CD4-positive, alpha-beta T cell (primary cell): ENCODE measurements at regions not wholly inside any gene's neighbourhood (a gene's known extent, or its start where the extent isn't known, plus 50 kb on each side); places are given as distances from the start of the nearest gene placed in this dataset.
A peak's percentile ranks its signal among the peaks of the same experiment; 100 is the strongest.

ENCODE experiments used
- ATAC-seq: fragments of 200-7000 bp; cut with Tn5 transposase; one replicate; pipeline ENCODE4 v1.10.0; 2022; ENCODE audit warnings: mild to moderate bottlenecking; ENCODE audit not compliant: poor library complexity
- CTCF ChIA-PET: fragments of 350-600 bp; sonication (Branson Sonifier 250); formaldehyde crosslinking; loops from one replicate; lab custom pipeline; 2021; ENCODE audit warnings: antibody characterized with exemption, inconsistent platforms; lab: Charles Lee
- POLR2A ChIA-PET: fragments of 350-600 bp; sonication (Branson Sonifier 250); formaldehyde crosslinking; loops from one replicate; lab custom pipeline; 2021; ENCODE audit warnings: antibody characterized with exemption, inconsistent platforms; lab: Charles Lee
- DNase-seq, 14 experiments: peaks; one replicate each; pipeline ENCODE4 v3.0.0-alpha.2; 2013 to 2020; ENCODE audit warnings: mixed read lengths in 2 of 14
- H3K27ac ChIP-seq, 2 donors: one replicate each; pipeline versions ENCODE4 v1.5.1 to v1.7.0; 2013; ENCODE audit warnings: low read length in 2 of 2, low read depth in 1 of 2, mild to moderate bottlenecking in 1 of 2
- H3K27me3 ChIP-seq, 2 experiments: 1 replicate in 1 of 2; 2 replicates in 1 of 2; pipeline versions ENCODE4 v1.6.1 to v1.7.0; 2013; ENCODE audit warnings: low read length in 2 of 2, control low read depth in 1 of 2, mild to moderate bottlenecking in 1 of 2, moderate library complexity in 1 of 2; ENCODE audit not compliant: insufficient read depth in 2 of 2, control insufficient read depth in 1 of 2
- H3K36me3 ChIP-seq: one replicate; pipeline ENCODE4 v1.6.1; 2013; ENCODE audit warnings: low read length, control low read depth; ENCODE audit not compliant: insufficient read depth
- H3K4me1 ChIP-seq: one replicate; pipeline ENCODE4 v1.6.1; 2013; ENCODE audit warnings: low read length, control low read depth; ENCODE audit not compliant: insufficient read depth
- H3K4me3 ChIP-seq: one replicate; pipeline ENCODE4 v1.5.1; 2013; ENCODE audit warnings: mild to moderate bottlenecking, low read length, moderate library complexity
- H3K9me3 ChIP-seq, 2 experiments: 1 replicate in 1 of 2; 2 replicates in 1 of 2; pipeline versions ENCODE4 v1.6.1 to v1.7.0; 2013; ENCODE audit warnings: low read length in 2 of 2, mild to moderate bottlenecking in 2 of 2, control low read depth in 1 of 2, moderate library complexity in 1 of 2; ENCODE audit not compliant: control insufficient read depth in 1 of 2, insufficient read depth in 1 of 2
- H3K27ac Mint-ChIP-seq: one replicate; pipeline ENCODE4 v1.8.0; 2020; ENCODE audit warnings: mixed read lengths
- H3K27me3 Mint-ChIP-seq: one replicate; pipeline ENCODE4 v1.8.0; 2021; ENCODE audit warnings: mixed read lengths
- H3K36me3 Mint-ChIP-seq: one replicate; pipeline ENCODE4 v1.8.0; 2021; ENCODE audit warnings: low read depth, mixed read lengths
- H3K4me1 Mint-ChIP-seq: one replicate; pipeline ENCODE4 v1.8.0; 2021; ENCODE audit warnings: low read depth, mixed read lengths
- H3K4me3 Mint-ChIP-seq: one replicate; pipeline ENCODE4 v1.8.0; 2020; ENCODE audit warnings: mild to moderate bottlenecking, mixed read lengths
- H3K9me3 Mint-ChIP-seq: one replicate; pipeline ENCODE4 v1.8.0; 2020; ENCODE audit warnings: mixed read lengths
- CTCF ChIP-seq: fragments of 200-600 bp; IDR thresholded peaks from one replicate; pipeline ENCODE4 v1.8.0; 2022; ENCODE audit warnings: antibody characterized with exemption, mild to moderate bottlenecking
- intact Hi-C, 2 experiments: fragments of 100-400 bp; cut with DNase I in 1 of 2; cut with micrococcal nuclease in 1 of 2; formaldehyde crosslinking; loops; one replicate each; pipeline versions ENCODE4 v1.15.1 to v1.9.0; 2023 to 2025; cut with DNase I, micrococcal nuclease

GRCh38 chr6:165732696-165733488 is 69.9 kb upstream of the PDE10A start:
- ATAC-seq (no peak), DNase-seq (no peak)
- Histone ChIP-seq H3K27me3 (no peaks in the 10 kb centered on the region), H3K4me1 (no peaks in the 10 kb centered on the region), H3K4me3 (no peak overlapping the region), H3K9me3 (peaks cover 0 to 4% of the 10 kb centered on the region in 2 experiments), H3K27ac (no peak overlapping the region), H3K36me3 (no peaks in the 10 kb centered on the region)
- no peak for TF ChIP-seq CTCF
- H3K4me3 Mint-ChIP-seq, result no peak overlapping the region
- H3K36me3 Mint-ChIP-seq, result no peaks in the 10 kb centered on the region
- H3K27me3 Mint-ChIP-seq, result peaks cover 7% of the 10 kb centered on the region
- intact Hi-C loops, result no loop called here
- ChIA-PET CTCF (no interaction called here), POLR2A (no interaction called here)
- no peak overlapping the region for H3K27ac Mint-ChIP-seq
- no peaks in the 10 kb centered on the region for H3K4me1 Mint-ChIP-seq
- peaks cover 8% of the 10 kb centered on the region for H3K9me3 Mint-ChIP-seq

GRCh38 chr6:165729307-165729936 is 66.4 kb upstream of the PDE10A start:
- H3K27ac Mint-ChIP-seq, result no peak overlapping the region
- H3K4me3 Mint-ChIP-seq, result no peak overlapping the region
- H3K9me3 ChIP-seq, result peaks cover 0 to 4% of the 10 kb centered on the region in 2 experiments
- H3K4me3 ChIP-seq, result no peak overlapping the region
- no peaks in the 10 kb centered on the region for H3K27me3 ChIP-seq
- no peaks in the 10 kb centered on the region for H3K9me3 Mint-ChIP-seq
- DNase-seq (peak in 3 of 14 experiments; percentile 8 to 15 (median 11)), ATAC-seq (no peak)
- no peaks in the 10 kb centered on the region for H3K36me3 Mint-ChIP-seq
- no peaks in the 10 kb centered on the region for H3K4me1 Mint-ChIP-seq
- ChIA-PET CTCF (no interaction called here), POLR2A (no interaction called here)
- H3K27me3 Mint-ChIP-seq, result peaks cover 11% of the 10 kb centered on the region
- intact Hi-C loops, result no loop called here
- no peaks in the 10 kb centered on the region for H3K4me1 ChIP-seq
- H3K27ac ChIP-seq, result no peak overlapping the region
- peak; percentile 65 for TF ChIP-seq CTCF
- H3K36me3 ChIP-seq, result no peaks in the 10 kb centered on the region

- H3K27ac Mint-ChIP-seq, result no peak overlapping the region
- H3K27me3 Mint-ChIP-seq, result peaks cover 11% of the 10 kb centered on the region
- ATAC-seq (no peak), DNase-seq (no peak)
- H3K4me1 Mint-ChIP-seq, result no peaks in the 10 kb centered on the region
- ChIA-PET POLR2A (no interaction called here), CTCF (no interaction called here)
- no peak overlapping the region for H3K4me3 Mint-ChIP-seq
- H3K36me3 ChIP-seq, result no peaks in the 10 kb centered on the region
- H3K4me3 ChIP-seq, result no peak overlapping the region
- H3K36me3 Mint-ChIP-seq, result no peaks in the 10 kb centered on the region
- intact Hi-C loops, result no loop called here
- H3K9me3 Mint-ChIP-seq, result no peaks in the 10 kb centered on the region
- peaks cover 0 to 4% of the 10 kb centered on the region in 2 experiments for H3K9me3 ChIP-seq
- no peaks in the 10 kb centered on the region for H3K4me1 ChIP-seq
- no peak for TF ChIP-seq CTCF
- no peaks in the 10 kb centered on the region for H3K27me3 ChIP-seq
- H3K27ac ChIP-seq, result no peak overlapping the region
These were observed 65.2 kb upstream of the PDE10A start for GRCh38 chr6:165728216-165728615.
